Mesenchymal stem cell (in vitro differentiated cells and primary cell): ENCODE measurements at regions not wholly inside any gene's neighbourhood (a gene's known extent, or its start where the extent isn't known, plus 50 kb on each side); places are given as distances from the start of the nearest gene placed in this dataset.

Source experiments
- DNase-seq: peaks from one replicate; pipeline ENCODE4 v3.0.0-alpha.2; 2013
- H2AFZ ChIP-seq: one replicate; pipeline ENCODE4 v1.6.1; 2013; ENCODE audit warnings: low read depth, mild to moderate bottlenecking, control low read depth, inconsistent platforms, low read length, moderate library complexity
- H2AK5ac ChIP-seq: 2 replicates; pipeline ENCODE4 v1.6.1; 2013; ENCODE audit warnings: low read length, moderate library complexity, mild to moderate bottlenecking, inconsistent platforms; ENCODE audit not compliant: severe bottlenecking
- H2BK120ac ChIP-seq: one replicate; pipeline ENCODE4 v1.6.1; 2013; ENCODE audit warnings: low read depth, mild to moderate bottlenecking, inconsistent platforms, low read length, moderate library complexity
- H2BK12ac ChIP-seq, 2 experiments: one replicate each; pipeline ENCODE4 v1.6.1; 2013; ENCODE audit warnings: inconsistent platforms in 2 of 2, low read length in 2 of 2, mild to moderate bottlenecking in 2 of 2, moderate library complexity in 2 of 2, control low read depth in 1 of 2
- H2BK15ac ChIP-seq: one replicate; pipeline ENCODE4 v1.6.1; 2013; ENCODE audit warnings: mild to moderate bottlenecking, low read depth, inconsistent platforms; ENCODE audit not compliant: poor library complexity, severe bottlenecking
- H2BK5ac ChIP-seq: 2 replicates; pipeline ENCODE4 v1.6.1; 2013; ENCODE audit warnings: low read depth, mild to moderate bottlenecking, low read length, control low read depth, inconsistent platforms; ENCODE audit not compliant: poor library complexity, severe bottlenecking
- H3K14ac ChIP-seq, 2 experiments: one replicate each; pipeline ENCODE4 v1.6.1; 2013; ENCODE audit warnings: inconsistent platforms in 2 of 2, low read length in 2 of 2, control low read depth in 1 of 2, mild to moderate bottlenecking in 1 of 2, moderate library complexity in 1 of 2
- H3K18ac ChIP-seq, 2 experiments: one replicate each; pipeline ENCODE4 v1.6.1; 2013; ENCODE audit warnings: inconsistent platforms in 2 of 2, low read length in 2 of 2, control low read depth in 1 of 2, low read depth in 1 of 2, mild to moderate bottlenecking in 1 of 2
- H3K23ac ChIP-seq, 2 experiments: one replicate each; pipeline ENCODE4 v1.6.1; 2013; ENCODE audit warnings: inconsistent platforms in 2 of 2, low read length in 2 of 2, mild to moderate bottlenecking in 2 of 2, moderate library complexity in 2 of 2, control low read depth in 1 of 2
- H3K27ac ChIP-seq: 2 replicates; pipeline ENCODE4 v1.5.1; 2013; ENCODE audit warnings: mild to moderate bottlenecking, moderate library complexity, low read length, control low read depth, inconsistent platforms; ENCODE audit not compliant: poor library complexity, severe bottlenecking
- H3K27me3 ChIP-seq, 2 experiments: 2 replicates each; pipeline versions ENCODE4 v1.6.1 to v1.7.0; 2013; ENCODE audit warnings: low read length in 2 of 2, mild to moderate bottlenecking in 2 of 2, moderate library complexity in 2 of 2, control low read depth in 1 of 2, inconsistent platforms in 1 of 2; ENCODE audit not compliant: control insufficient read depth in 1 of 2, insufficient read depth in 1 of 2
- H3K36me3 ChIP-seq, 2 experiments: 2 replicates each; pipeline versions ENCODE4 v1.6.1 to v1.7.0; 2013; ENCODE audit warnings: low read length in 2 of 2, control low read depth in 1 of 2, inconsistent platforms in 1 of 2, low read depth in 1 of 2, mild to moderate bottlenecking in 1 of 2; ENCODE audit not compliant: insufficient read depth in 2 of 2, control insufficient read depth in 1 of 2
- H3K4ac ChIP-seq, 2 experiments: one replicate each; pipeline ENCODE4 v1.6.1; 2013; ENCODE audit warnings: inconsistent platforms in 2 of 2, low read length in 2 of 2, mild to moderate bottlenecking in 2 of 2, moderate library complexity in 2 of 2, control low read depth in 1 of 2, low read depth in 1 of 2
- H3K4me1 ChIP-seq: 2 replicates; pipeline ENCODE4 v1.6.1; 2013; ENCODE audit warnings: low read depth, low read length, control low read depth; ENCODE audit not compliant: control insufficient read depth, insufficient read depth
- H3K4me2 ChIP-seq: 2 replicates; pipeline ENCODE4 v1.6.1; 2013; ENCODE audit warnings: low read length, mild to moderate bottlenecking, inconsistent platforms; ENCODE audit not compliant: poor library complexity, severe bottlenecking
- H3K4me3 ChIP-seq, 2 experiments: 2 replicates each; pipeline versions ENCODE4 v1.5.1 to v1.7.0; 2013; ENCODE audit warnings: low read length in 2 of 2, mild to moderate bottlenecking in 2 of 2, control low read depth in 1 of 2, low read depth in 1 of 2; ENCODE audit not compliant: insufficient read depth in 1 of 2
- H3K79me1 ChIP-seq: replicated peaks from 2 replicates; pipeline ENCODE4 v1.6.1; 2013; ENCODE audit warnings: mild to moderate bottlenecking, control low read depth, low read length, inconsistent platforms; ENCODE audit not compliant: poor library complexity, severe bottlenecking
- H3K9ac ChIP-seq: 2 replicates; pipeline ENCODE4 v1.7.0; 2013; ENCODE audit warnings: mild to moderate bottlenecking, low read length, moderate library complexity
- H3K9me3 ChIP-seq: 2 replicates; pipeline ENCODE4 v1.7.0; 2013; ENCODE audit warnings: mild to moderate bottlenecking, low read length; ENCODE audit not compliant: control insufficient read depth
- H4K8ac ChIP-seq: one replicate; pipeline ENCODE4 v1.6.1; 2013; ENCODE audit warnings: inconsistent platforms, mild to moderate bottlenecking, low read length, moderate library complexity
- H4K91ac ChIP-seq: one replicate; pipeline ENCODE4 v1.6.1; 2013; ENCODE audit warnings: mild to moderate bottlenecking, low read length, inconsistent platforms
- WGBS: methylation state at CpG from one replicate; pipeline ENCODE4 v1.1.7; 2013; ENCODE audit warnings: mixed read lengths; 5-methylcytosine and 5-hydroxymethylcytosine counted together

DNA sequence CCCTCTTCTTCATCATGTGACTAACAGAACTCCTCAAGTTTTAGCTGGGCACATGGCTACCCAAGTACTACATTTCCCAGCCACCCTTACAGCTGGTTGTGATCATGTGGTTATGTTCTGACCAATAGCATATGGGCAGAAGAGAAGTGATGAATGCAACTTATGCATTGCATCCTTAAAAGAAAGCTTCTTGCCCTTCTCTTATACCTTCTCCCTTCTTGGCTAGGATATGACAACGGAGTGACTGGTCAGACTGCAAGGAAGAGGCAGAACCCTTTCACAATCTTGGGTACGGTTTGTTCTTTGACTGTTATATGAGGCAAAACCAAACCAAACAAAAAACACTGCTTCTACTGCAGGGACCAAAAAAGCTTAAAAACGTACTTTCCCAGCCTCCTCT lies 66.5 kb upstream of the MAX start:
- no peak overlapping the region for H2BK12ac ChIP-seq
- no peak overlapping the region for H2BK5ac ChIP-seq
- WGBS, result 59% methylated on average over 3 of the region's 3 CpGs
- no peaks in the 10 kb centered on the region for H3K9me3 ChIP-seq
- H2AK5ac ChIP-seq, result no peak overlapping the region
- no peaks in the 10 kb centered on the region for H3K27me3 ChIP-seq
- peak; percentile 50 for DNase-seq
- no peaks in the 10 kb centered on the region for H3K36me3 ChIP-seq
- H3K23ac ChIP-seq, result no peak overlapping the region
- H3K79me1 ChIP-seq, result no peaks in the 10 kb centered on the region
- H4K8ac ChIP-seq, result no peak overlapping the region
- H3K9ac ChIP-seq, result peak overlapping the region; percentile 88
- peak overlapping the region in 1 of 2 experiments; percentile 30 for H3K4me3 ChIP-seq
- H3K18ac ChIP-seq, result no peak overlapping the region
- H3K4ac ChIP-seq, result no peak overlapping the region
- no peak overlapping the region for H2BK15ac ChIP-seq
- no peak overlapping the region for H4K91ac ChIP-seq
- no peak overlapping the region for H2AFZ ChIP-seq
- H3K4me1 ChIP-seq, result peaks cover 5% of the 10 kb centered on the region
- no peak overlapping the region for H3K27ac ChIP-seq
- no peak overlapping the region for H3K4me2 ChIP-seq
- no peak overlapping the region for H3K14ac ChIP-seq
- H2BK120ac ChIP-seq, result no peak overlapping the region

DNA sequence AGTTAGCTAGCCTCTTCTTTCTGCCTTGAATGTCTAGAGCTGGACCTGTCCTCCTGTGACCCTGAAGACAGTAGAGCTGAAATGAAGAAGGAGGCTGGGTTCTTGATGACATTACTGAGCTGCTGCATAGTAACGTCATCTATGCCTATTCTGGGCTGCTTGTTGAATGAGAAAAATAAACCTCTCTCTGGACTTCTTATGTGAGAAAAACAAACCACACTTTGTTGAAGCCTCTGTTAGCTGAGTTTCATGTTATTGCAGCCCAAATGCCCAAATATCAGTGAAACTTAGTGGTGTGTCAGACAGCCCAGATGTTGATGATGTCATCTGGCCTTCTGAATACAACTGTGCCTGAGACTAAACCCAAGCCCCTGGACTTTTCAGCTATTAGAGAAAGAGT lies 67.0 kb upstream of the MAX start:
- H4K91ac ChIP-seq, result no peak overlapping the region

DNA sequence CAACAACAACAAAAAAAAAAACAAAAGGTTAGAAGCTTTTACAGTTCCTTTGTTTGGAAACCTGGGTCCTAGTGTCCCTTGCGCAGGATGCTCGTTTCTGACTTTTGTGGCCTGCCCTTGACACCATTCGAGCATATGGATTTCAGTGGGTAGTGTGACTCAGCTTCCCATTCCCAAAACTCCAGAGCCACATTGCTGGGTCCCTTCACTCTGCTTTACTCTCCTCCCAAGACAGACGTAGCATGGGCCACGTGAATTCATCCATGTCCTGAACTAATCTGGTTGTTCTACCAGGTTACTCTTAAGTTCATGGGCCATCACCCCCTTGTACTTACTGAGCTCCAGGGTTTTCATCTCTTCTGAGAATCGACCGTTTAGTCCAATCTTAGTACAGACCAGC lies 68.0 kb upstream of the MAX start:
- H3K27me3 ChIP-seq, result no peaks in the 10 kb centered on the region
- H4K91ac ChIP-seq, result no peak overlapping the region
- no peak overlapping the region for H2AFZ ChIP-seq
- H3K18ac ChIP-seq, result no peak overlapping the region
- no peaks in the 10 kb centered on the region for H3K9me3 ChIP-seq
- no peaks in the 10 kb centered on the region for H3K36me3 ChIP-seq
- H3K4me1 ChIP-seq, result peaks cover 14% of the 10 kb centered on the region
- 91% methylated on average over 5 of the region's 7 CpGs for WGBS
- H3K79me1 ChIP-seq, result no peaks in the 10 kb centered on the region
- no peak overlapping the region for H2BK12ac ChIP-seq
- DNase-seq, result no peak
- no peak overlapping the region for H2BK120ac ChIP-seq
- no peak overlapping the region for H4K8ac ChIP-seq
- peak overlapping the region in 1 of 2 experiments; percentile 11 for H3K4ac ChIP-seq
- H3K9ac ChIP-seq, result peak overlapping the region; percentile 88
- peak overlapping the region; percentile 29 for H2AK5ac ChIP-seq
- H3K4me3 ChIP-seq, result peak overlapping the region in 1 of 2 experiments; percentile 71
- no peak overlapping the region for H3K4me2 ChIP-seq
- no peak overlapping the region for H3K14ac ChIP-seq
- H2BK15ac ChIP-seq, result no peak overlapping the region
- H3K23ac ChIP-seq, result no peak overlapping the region
- no peak overlapping the region for H2BK5ac ChIP-seq
- no peak overlapping the region for H3K27ac ChIP-seq

More for the DNA sequence above, 67.0 kb upstream of the MAX start:
- H2AK5ac ChIP-seq, result no peak overlapping the region
- peak overlapping the region; percentile 88 for H3K9ac ChIP-seq
- H3K14ac ChIP-seq, result no peak overlapping the region
- H3K9me3 ChIP-seq, result no peaks in the 10 kb centered on the region
- H3K4me2 ChIP-seq, result no peak overlapping the region
- no peak overlapping the region for H4K8ac ChIP-seq
- H3K27ac ChIP-seq, result no peak overlapping the region
- no peak overlapping the region for H2BK120ac ChIP-seq
- no peak overlapping the region for H2AFZ ChIP-seq
- no peak overlapping the region for H3K4ac ChIP-seq
- DNase-seq, result peak; percentile 71
- H3K27me3 ChIP-seq, result no peaks in the 10 kb centered on the region
- no peak overlapping the region for H2BK15ac ChIP-seq
- WGBS, result no CpG with 5 or more reads among the region's 1 CpG
- no peak overlapping the region for H2BK5ac ChIP-seq
- peaks cover 10% of the 10 kb centered on the region for H3K4me1 ChIP-seq
- no peak overlapping the region for H3K18ac ChIP-seq
- no peaks in the 10 kb centered on the region for H3K36me3 ChIP-seq
- H3K79me1 ChIP-seq, result no peaks in the 10 kb centered on the region
- H2BK12ac ChIP-seq, result no peak overlapping the region
- peak overlapping the region in 1 of 2 experiments; percentile 30 for H3K4me3 ChIP-seq
- no peak overlapping the region for H3K23ac ChIP-seq

DNA sequence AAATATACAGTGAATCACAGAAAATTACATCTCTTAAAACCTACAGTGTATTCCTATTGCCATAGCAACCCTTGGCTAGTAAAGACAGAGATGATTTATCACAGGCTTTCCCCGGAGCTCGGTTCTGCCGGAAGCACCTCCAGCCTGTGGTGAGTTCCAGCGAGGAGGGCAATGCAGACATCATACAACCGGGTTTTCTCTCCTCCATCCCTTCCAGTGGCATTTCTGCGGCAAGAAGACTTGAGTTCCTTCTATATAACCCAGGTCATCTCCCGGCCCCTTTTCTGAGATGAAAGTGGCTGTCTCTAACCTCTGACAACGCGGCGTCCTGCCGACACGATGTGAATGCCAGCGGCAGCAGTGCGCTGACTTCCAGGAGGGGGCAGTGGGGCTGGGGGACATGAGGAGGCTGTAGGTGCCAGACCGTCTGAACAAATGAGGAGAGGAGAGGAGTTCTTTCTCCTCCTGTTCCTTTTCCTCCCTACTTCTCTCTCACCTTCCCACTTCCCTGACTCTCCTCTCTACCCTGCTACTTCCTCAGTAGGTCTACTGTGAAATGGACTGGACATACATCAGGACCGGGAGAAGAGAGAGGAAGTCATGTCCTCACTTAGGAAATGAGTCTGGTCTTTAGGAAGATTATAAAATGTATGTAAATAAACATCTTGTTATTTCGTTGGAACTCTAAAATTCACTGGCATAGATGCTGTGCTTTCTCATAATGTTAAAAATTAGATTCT lies 68.6 kb upstream of the MAX start:
- H3K4me3 ChIP-seq, result peak overlapping the region; percentile 30 to 71
- peak overlapping the region in 1 of 2 experiments; percentile 72 for H3K14ac ChIP-seq
- no peaks in the 10 kb centered on the region for H3K9me3 ChIP-seq
- H2AFZ ChIP-seq, result peak overlapping the region; percentile 23
- peak; percentile 80 for DNase-seq
- H3K4ac ChIP-seq, result no peak overlapping the region
- H3K79me1 ChIP-seq, result no peaks in the 10 kb centered on the region
- H4K8ac ChIP-seq, result peak overlapping the region; percentile 9
- H3K9ac ChIP-seq, result peak overlapping the region; percentile 88
- no peaks in the 10 kb centered on the region for H3K36me3 ChIP-seq
- 51% methylated on average over 15 of the region's 17 CpGs for WGBS
- H4K91ac ChIP-seq, result no peak overlapping the region
- peak overlapping the region in 1 of 2 experiments; percentile 55 for H3K18ac ChIP-seq
- no peak overlapping the region for H2BK120ac ChIP-seq
- peak overlapping the region in 1 of 2 experiments; percentile 26 for H3K23ac ChIP-seq
- no peak overlapping the region for H2BK5ac ChIP-seq
- H2BK15ac ChIP-seq, result no peak overlapping the region
- H2BK12ac ChIP-seq, result peak overlapping the region in 1 of 2 experiments; percentile 49
- peaks cover 14% of the 10 kb centered on the region for H3K4me1 ChIP-seq
- no peaks in the 10 kb centered on the region for H3K27me3 ChIP-seq
- no peak overlapping the region for H2AK5ac ChIP-seq
- peak overlapping the region; percentile 81 for H3K4me2 ChIP-seq
- no peak overlapping the region for H3K27ac ChIP-seq
